ENCODE measurements at regions not wholly inside any gene's neighbourhood (a gene's known extent, or its start where the extent isn't known, plus 50 kb on each side); places are given as distances from the start of the nearest gene placed in this dataset.

DNA sequence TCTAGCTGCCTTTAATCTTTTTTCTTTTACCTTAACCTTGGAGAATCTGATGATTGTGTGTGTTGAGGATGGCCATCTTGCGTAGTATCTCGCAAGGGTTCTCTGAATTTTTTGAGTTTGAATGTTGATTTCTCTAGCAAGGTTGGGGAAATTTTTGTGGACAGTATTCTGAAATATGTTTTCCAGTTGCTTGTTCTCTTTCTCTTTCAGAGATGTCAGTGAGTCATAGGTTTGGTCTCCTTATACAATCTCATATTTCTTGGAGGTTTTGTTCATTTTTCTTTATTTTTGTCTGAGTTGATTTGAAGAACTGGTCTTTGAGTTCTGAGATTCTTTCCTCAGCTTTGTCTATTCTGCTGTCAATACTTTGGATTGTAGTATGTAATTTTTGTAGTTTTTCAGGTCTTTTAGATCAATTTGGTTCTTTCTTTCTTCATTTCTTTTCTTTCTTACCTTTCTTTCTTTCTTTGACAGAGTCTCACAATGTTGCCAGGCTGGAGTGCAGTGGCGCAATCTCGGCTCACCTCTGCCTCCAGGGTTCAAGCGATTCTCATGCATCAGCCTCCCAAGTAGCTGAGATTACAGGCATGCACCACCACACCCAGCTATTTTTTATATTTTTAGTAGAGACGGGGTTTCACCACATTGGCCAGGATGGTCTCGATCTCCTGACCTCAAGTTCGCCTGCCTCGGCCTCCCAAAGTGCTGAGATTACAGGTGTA, 366.4 kb upstream of the RASGRP1 start:
- DNase-seq (no peak), ATAC-seq (no peak)
- no peaks in the 10 kb centered on the region for H3K4me1 ChIP-seq

DNA sequence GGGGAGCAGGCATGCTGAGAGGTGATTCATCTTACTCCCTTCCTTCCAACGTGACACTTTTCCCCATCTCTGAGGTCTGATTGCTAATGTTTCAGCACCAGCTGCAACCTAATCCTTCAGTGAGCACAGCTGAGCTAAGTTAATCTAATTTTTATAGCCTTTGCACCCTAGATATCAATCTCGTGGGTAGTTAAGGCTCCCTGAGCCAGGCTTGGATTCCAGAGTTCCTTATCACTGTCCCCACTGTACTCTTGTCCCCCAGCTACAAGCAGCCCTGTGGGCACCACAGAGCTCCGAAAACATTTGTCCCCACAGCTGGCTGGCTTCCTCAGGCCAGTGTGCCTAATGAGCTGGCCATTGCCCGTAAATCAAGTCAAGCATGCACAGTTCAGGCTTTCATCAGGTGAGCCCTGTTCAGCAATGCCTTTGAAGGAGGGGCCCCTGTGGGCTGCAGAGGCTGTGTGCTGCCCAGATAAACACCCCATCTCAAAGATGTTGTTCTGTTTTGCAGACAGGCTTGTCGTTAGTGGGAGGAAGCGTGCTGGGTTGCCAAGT, 376.9 kb upstream of the RASGRP1 start:
- DNase-seq (no peak), ATAC-seq (no peak)
- intact Hi-C loops (cut with DNase I): no loop called here

More for the DNA sequence above, 366.4 kb upstream of the RASGRP1 start:
- intact Hi-C loops (cut with DNase I): no loop called here
- Histone ChIP-seq H3K4me3 (no peak overlapping the region), H3K27ac (no peak overlapping the region), H3K9me3 (no peaks in the 10 kb centered on the region), H3K27me3 (no peaks in the 10 kb centered on the region), H3K36me3 (no peaks in the 10 kb centered on the region)
- TF ChIP-seq, protein P1, sequence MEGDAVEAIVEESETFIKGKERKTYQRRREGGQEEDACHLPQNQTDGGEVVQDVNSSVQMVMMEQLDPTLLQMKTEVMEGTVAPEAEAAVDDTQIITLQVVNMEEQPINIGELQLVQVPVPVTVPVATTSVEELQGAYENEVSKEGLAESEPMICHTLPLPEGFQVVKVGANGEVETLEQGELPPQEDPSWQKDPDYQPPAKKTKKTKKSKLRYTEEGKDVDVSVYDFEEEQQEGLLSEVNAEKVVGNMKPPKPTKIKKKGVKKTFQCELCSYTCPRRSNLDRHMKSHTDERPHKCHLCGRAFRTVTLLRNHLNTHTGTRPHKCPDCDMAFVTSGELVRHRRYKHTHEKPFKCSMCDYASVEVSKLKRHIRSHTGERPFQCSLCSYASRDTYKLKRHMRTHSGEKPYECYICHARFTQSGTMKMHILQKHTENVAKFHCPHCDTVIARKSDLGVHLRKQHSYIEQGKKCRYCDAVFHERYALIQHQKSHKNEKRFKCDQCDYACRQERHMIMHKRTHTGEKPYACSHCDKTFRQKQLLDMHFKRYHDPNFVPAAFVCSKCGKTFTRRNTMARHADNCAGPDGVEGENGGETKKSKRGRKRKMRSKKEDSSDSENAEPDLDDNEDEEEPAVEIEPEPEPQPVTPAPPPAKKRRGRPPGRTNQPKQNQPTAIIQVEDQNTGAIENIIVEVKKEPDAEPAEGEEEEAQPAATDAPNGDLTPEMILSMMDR (IDR thresholded peaks at IDR 0.05): no peak

DNA sequence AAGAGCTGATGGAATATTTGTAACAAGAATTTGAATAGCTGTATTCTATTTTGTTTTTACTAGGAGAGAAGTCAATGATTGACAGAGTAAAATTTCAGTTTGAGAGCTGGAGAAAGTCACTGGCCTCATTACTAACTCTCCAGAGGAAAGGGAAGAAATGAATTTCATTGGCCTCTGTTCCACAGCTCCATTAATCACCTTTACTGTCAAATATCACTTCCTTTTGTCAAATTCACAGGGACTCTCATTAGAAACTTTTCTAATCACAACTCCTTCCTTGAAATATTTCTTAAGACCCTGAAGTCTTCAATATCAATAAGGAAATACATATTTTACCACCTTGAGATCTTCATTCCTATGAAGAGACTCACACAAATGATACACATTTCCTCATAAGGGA, 379.9 kb upstream of the RASGRP1 start:
- H3K9me3 ChIP-seq: no peaks in the 10 kb centered on the region
- ATAC-seq (no peak), DNase-seq (no peak)
- H3K36me3 ChIP-seq: no peaks in the 10 kb centered on the region
- H3K4me3 ChIP-seq: no peak overlapping the region
- H3K27ac ChIP-seq: no peak overlapping the region
- H3K4me1 ChIP-seq: no peaks in the 10 kb centered on the region
- TF ChIP-seq, protein P1 (IDR thresholded peaks at IDR 0.05): no peak
- intact Hi-C loops (cut with DNase I): no loop called here
- H3K27me3 ChIP-seq: no peaks in the 10 kb centered on the region

More for the DNA sequence above, 376.9 kb upstream of the RASGRP1 start:
- no peak overlapping the region for H3K4me3 ChIP-seq
- H3K27ac ChIP-seq: no peak overlapping the region
- no peaks in the 10 kb centered on the region for H3K36me3 ChIP-seq
- no peaks in the 10 kb centered on the region for H3K4me1 ChIP-seq
- no peaks in the 10 kb centered on the region for H3K27me3 ChIP-seq
- no peaks in the 10 kb centered on the region for H3K9me3 ChIP-seq
- TF ChIP-seq, protein P1 (IDR thresholded peaks at IDR 0.05): no peak

DNA sequence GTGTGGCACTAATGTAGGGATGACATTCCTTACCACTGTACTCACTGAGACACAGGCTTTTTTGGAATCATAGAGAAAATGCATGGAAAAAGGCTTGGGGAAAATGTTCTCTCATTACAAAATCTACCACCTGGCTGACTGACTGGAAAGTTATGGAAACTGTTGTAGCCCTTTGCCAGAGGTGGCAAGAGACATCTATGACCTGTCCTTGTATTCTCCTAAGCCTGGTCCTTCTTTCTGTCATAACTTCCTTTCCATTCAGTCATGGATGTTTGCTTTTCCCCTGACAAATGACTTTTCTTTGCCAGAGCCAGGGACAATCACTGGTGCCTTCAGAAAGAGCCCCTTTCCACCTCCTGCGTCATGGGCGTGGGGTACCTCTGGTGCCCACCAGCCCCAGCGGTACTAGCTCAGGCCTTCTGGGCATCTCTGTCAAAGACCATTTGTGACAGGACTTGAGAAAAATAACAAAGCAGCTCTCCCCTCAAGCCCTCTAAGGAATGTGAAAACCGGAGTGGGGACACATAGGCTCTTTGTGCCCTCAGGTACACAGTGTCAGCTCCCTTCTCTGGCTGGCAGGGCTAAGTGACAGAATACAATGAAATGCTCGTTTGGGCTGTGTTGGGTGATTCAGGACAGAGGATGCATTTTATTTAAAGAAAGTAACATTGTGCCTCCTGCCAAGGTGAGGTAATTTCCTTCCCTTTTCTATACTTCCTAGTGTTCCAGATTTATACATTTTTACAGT, 381.1 kb upstream of the RASGRP1 start:
- intact Hi-C loops (cut with DNase I): no loop called here
- DNase-seq: no peak
- no peaks in the 10 kb centered on the region for H3K4me1 ChIP-seq

DNA sequence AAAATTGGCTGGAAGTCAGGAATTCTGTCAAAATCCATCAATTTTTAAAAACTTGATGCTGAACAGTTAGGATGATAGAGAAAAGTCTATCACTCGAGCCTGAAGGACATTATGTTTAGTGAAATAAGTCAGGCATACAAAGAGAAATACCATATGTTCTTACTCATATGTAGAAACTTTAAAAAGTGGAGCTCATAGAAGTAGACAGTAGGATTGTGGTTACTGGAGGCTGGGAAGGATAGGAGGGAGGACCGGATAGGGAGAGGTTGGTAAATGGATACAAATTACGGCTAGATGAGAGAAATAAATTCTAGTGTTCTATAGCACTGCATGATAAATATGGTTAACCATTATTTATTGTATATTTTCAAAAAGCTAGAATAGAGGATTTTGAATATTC, 389.5 kb upstream of the RASGRP1 start:
- DNase-seq: no peak
- TF ChIP-seq, protein P1 (IDR thresholded peaks at IDR 0.05): no peak
- H3K36me3 ChIP-seq: no peaks in the 10 kb centered on the region
- no peaks in the 10 kb centered on the region for H3K27me3 ChIP-seq
- intact Hi-C loops (cut with DNase I): no loop called here
- H3K4me1 ChIP-seq: no peaks in the 10 kb centered on the region
- no peak overlapping the region for H3K27ac ChIP-seq
- H3K9me3 ChIP-seq: no peaks in the 10 kb centered on the region
- no peak overlapping the region for H3K4me3 ChIP-seq
- no peak for ATAC-seq

More for the DNA sequence above, 381.1 kb upstream of the RASGRP1 start:
- Histone ChIP-seq H3K27me3 (no peaks in the 10 kb centered on the region), H3K4me3 (no peak overlapping the region), H3K36me3 (no peaks in the 10 kb centered on the region), H3K27ac (no peak overlapping the region), H3K9me3 (no peaks in the 10 kb centered on the region)
- ATAC-seq: no peak
- TF ChIP-seq, protein P1 (IDR thresholded peaks at IDR 0.05): no peak
